Activated B cell treated with CpG ODN at 0.5 μM for 24 hours (primary cell): ENCODE measurements at regions not wholly inside any gene's neighbourhood (a gene's known extent, or its start where the extent isn't known, plus 50 kb on each side); places are given as distances from the start of the nearest gene placed in this dataset.

Experiments
- ATAC-seq: fragments of 200-7000 bp; cut with Tn5 transposase; one replicate; pipeline ENCODE4 v1.10.0; 2021; ENCODE audit warnings: low read depth, mild to moderate bottlenecking, moderate library complexity
- CTCF ChIA-PET: fragments of 350-600 bp; sonication (Branson Sonifier 250); formaldehyde crosslinking; loops from one replicate; lab custom pipeline; 2021; ENCODE audit warnings: antibody characterized with exemption; lab: Charles Lee
- POLR2A ChIA-PET: fragments of 350-600 bp; sonication (Branson Sonifier 250); formaldehyde crosslinking; loops from one replicate; lab custom pipeline; 2021; ENCODE audit warnings: antibody characterized with exemption; lab: Charles Lee
- DNase-seq: peaks from one replicate; pipeline ENCODE4 v3.0.0; 2022
- H3K27ac Mint-ChIP-seq: one replicate; pipeline ENCODE4 v1.8.0; 2020; ENCODE audit warnings: mixed read lengths
- H3K27me3 Mint-ChIP-seq: one replicate; pipeline ENCODE4 v1.8.0; 2021; ENCODE audit warnings: mixed read lengths
- H3K36me3 Mint-ChIP-seq: one replicate; pipeline ENCODE4 v1.8.0; 2021; ENCODE audit warnings: low read depth, mixed read lengths
- H3K4me1 Mint-ChIP-seq: one replicate; pipeline ENCODE4 v1.8.0; 2021; ENCODE audit warnings: mixed read lengths
- H3K4me3 Mint-ChIP-seq: one replicate; pipeline ENCODE4 v1.8.0; 2020; ENCODE audit warnings: mild to moderate bottlenecking, mixed read lengths
- H3K9me3 Mint-ChIP-seq: one replicate; pipeline ENCODE4 v1.8.0; 2020; ENCODE audit warnings: mixed read lengths
- CTCF ChIP-seq: fragments of 200-600 bp; IDR thresholded peaks from one replicate; pipeline ENCODE4 v1.8.0; 2022; ENCODE audit warnings: antibody characterized with exemption, mild to moderate bottlenecking
- intact Hi-C: fragments of 100-400 bp; cut with micrococcal nuclease; formaldehyde crosslinking; loops from one replicate; pipeline ENCODE4 v1.15.1; 2024

DNA sequence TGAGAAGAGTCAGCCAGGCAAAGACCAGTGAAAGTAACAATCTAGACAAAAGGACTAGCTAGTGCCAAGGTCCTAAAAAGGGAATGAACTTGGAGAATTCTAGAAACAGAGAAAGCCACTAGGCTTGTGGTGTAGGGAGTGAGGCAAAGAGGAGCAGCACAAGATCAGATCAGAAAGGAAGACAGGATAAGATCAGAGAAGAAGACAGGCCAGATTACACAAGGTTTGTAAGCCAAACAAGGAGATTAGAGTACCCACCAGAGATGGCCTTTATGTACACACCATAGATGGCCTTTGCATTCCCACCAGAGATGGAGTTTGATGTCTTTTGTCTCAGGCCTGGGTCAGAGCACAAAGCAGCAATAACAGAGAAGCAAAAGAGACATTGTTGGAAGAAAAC, 105.6 kb upstream of the PLCB4 start:
- DNase-seq = no peak
- no peak overlapping the region for H3K27ac Mint-ChIP-seq

DNA sequence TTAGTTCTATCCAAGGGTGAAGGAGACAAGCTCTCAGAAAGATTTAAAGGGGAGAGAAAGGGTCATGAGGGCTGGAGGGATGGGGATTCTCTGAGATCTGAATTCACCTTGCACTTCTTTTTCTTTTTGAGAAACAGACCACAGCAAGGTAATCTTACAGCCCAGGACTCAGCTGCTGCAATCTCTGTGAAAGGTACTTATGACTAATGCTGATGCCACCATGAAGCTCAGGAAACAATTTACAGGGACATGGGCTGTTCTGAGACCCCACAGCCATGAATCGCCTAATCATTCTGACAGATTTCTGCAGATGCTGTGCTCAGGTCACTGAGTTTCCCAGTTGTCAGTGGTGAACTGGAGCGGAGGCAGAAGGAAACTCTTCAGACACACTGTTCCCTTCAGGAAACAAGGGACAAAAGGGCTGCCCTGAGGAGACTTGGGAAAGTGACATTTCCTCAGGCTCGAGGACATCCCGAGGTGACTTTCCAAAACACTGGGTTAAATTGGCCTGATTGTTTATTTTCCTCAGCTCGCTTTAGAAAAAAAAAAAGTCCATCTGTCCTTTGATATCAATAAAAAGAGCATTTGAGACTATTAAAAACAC, 103.8 kb upstream of the PLCB4 start:
- H3K36me3 Mint-ChIP-seq = no peaks in the 10 kb centered on the region
- H3K27ac Mint-ChIP-seq = no peak overlapping the region
- intact Hi-C loops = no loop called here
- H3K27me3 Mint-ChIP-seq = no peaks in the 10 kb centered on the region
- no peaks in the 10 kb centered on the region for H3K4me1 Mint-ChIP-seq
- H3K9me3 Mint-ChIP-seq = peaks cover 2% of the 10 kb centered on the region
- no peak overlapping the region for H3K4me3 Mint-ChIP-seq
- ChIA-PET CTCF (no interaction called here), POLR2A (no interaction called here)
- no peak for TF ChIP-seq CTCF
- ATAC-seq (no peak), DNase-seq (no peak)

More for the DNA sequence above, 105.6 kb upstream of the PLCB4 start:
- no peaks in the 10 kb centered on the region for H3K4me1 Mint-ChIP-seq
- H3K4me3 Mint-ChIP-seq = no peak overlapping the region
- no peaks in the 10 kb centered on the region for H3K9me3 Mint-ChIP-seq
- intact Hi-C loops = no loop called here
- H3K27me3 Mint-ChIP-seq = no peaks in the 10 kb centered on the region
- ATAC-seq = no peak
- CTCF ChIA-PET = no interaction called here
- H3K36me3 Mint-ChIP-seq = no peaks in the 10 kb centered on the region
- POLR2A ChIA-PET = no interaction called here
- no peak for TF ChIP-seq CTCF

DNA sequence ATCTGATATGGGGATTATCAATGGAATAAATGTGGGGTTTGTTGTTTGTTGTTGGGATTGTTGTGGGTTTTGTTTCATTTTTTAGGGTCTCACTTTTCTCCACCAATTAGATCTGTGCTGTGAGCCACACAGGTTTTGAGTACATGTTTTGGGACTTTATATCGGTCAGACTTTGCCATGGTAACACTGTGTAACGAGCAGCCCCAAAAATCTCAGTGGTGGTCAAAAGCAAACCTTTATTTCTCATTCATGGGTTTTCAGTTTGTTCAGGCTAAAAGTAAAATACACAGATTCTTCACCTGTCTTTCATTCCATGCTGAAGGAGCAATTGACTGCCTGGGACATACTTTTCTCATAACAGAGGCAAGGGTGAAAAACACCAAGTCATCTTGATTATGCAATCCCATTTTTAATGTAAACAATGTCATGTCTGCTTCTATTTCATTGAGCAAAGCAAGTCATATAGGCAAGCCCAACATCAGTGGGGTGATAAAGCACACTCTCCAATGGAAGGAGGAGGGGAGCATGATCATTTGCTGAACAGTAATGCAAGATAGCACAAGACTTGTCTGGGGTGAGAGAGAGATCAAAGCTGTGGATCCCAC, 101.1 kb upstream of the PLCB4 start:
- Mint-ChIP-seq H3K36me3 (no peaks in the 10 kb centered on the region), H3K4me3 (no peak overlapping the region), H3K4me1 (no peaks in the 10 kb centered on the region), H3K27ac (no peak overlapping the region), H3K9me3 (peaks cover 2% of the 10 kb centered on the region), H3K27me3 (no peaks in the 10 kb centered on the region)
- CTCF ChIA-PET = no interaction called here
- intact Hi-C loops = no loop called here
- no peak for TF ChIP-seq CTCF
- ATAC-seq = no peak
- POLR2A ChIA-PET = no interaction called here
- DNase-seq = no peak

- no peak for TF ChIP-seq CTCF
- ATAC-seq = no peak
Observed at GRCh38 chr20:8969146-8969583, 99.7 kb upstream of the PLCB4 start.

DNA sequence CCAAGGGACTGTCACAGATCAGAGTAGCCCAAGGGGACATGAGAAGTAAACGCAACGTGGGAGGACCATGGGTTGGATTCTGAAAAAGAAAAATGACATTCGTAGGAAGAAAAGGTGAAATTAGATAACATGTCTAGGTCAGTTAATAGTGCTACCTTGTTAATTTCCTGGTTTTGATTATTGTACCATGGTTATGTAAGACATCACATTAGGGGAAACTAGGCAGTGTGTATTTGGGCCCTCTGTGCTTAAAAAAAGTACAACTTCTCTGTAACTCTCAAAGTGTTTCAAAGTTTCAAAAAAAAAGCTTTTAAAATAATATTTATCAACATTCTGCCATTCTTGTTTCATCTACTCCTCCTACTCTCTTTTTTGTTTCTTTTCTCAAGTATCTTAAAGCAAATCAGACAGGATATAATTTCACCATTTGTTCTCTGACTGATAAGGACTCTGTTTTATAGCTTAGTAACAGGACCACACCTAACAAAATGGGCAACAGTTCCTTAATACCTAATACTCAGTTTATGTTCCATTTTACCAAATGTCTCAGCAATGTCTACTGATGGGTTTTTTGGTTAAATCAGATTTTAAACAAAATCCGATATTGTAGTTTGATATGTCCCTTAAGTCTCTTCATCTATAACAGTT, 97.1 kb upstream of the PLCB4 start:
- DNase-seq (no peak), ATAC-seq (no peak)
- Mint-ChIP-seq H3K27me3 (no peaks in the 10 kb centered on the region), H3K4me3 (no peak overlapping the region), H3K36me3 (no peaks in the 10 kb centered on the region), H3K9me3 (peaks cover 4% of the 10 kb centered on the region), H3K4me1 (no peaks in the 10 kb centered on the region), H3K27ac (no peak overlapping the region)
- no peak for TF ChIP-seq CTCF
- CTCF ChIA-PET = no interaction called here
- POLR2A ChIA-PET = no interaction called here
- intact Hi-C loops = no loop called here

More at GRCh38 chr20:8969146-8969583, 99.7 kb upstream of the PLCB4 start:
- intact Hi-C loops = no loop called here
- no peak for DNase-seq
- Mint-ChIP-seq H3K36me3 (no peaks in the 10 kb centered on the region), H3K27me3 (no peaks in the 10 kb centered on the region), H3K4me3 (no peak overlapping the region), H3K9me3 (peaks cover 2% of the 10 kb centered on the region), H3K4me1 (no peaks in the 10 kb centered on the region), H3K27ac (no peak overlapping the region)
- ChIA-PET CTCF (no interaction called here), POLR2A (no interaction called here)
